B cell (primary cell): ENCODE measurements at regions not wholly inside any gene's neighbourhood (a gene's known extent, or its start where the extent isn't known, plus 50 kb on each side); places are given as distances from the start of the nearest gene placed in this dataset.

Experiments used
- CTCF ChIP-seq: fragments of 200-600 bp; IDR thresholded peaks from one replicate; pipeline ENCODE4 v1.8.0; 2022; ENCODE audit warnings: antibody characterized with exemption, mild to moderate bottlenecking
- EZH2 ChIP-seq: IDR thresholded peaks from 2 replicates; pipeline ENCODE4 v1.6.1; 2012; ENCODE audit warnings: borderline replicate concordance, low read depth, mild to moderate bottlenecking, moderate library complexity, low read length; ENCODE audit not compliant: insufficient read depth, poor library complexity, severe bottlenecking

- TF ChIP-seq EZH2 (no peak), CTCF (no peak)
Observed at GRCh38 chr16:9655051-9655450, 527.2 kb downstream of the GRIN2A start.
